ENCODE measurements at regions not wholly inside any gene's neighbourhood (a gene's known extent, or its start where the extent isn't known, plus 50 kb on each side); places are given as distances from the start of the nearest gene placed in this dataset.

GRCh38 chr13:85288698-85289097, 510.5 kb downstream of the SLITRK6 start:
- Histone ChIP-seq H3K4me3 (ENCODE audit: low read length in 2 of 2) (no peak overlapping the region), H3K36me3 (ENCODE audit: control insufficient read depth in 2 of 2, insufficient read depth in 2 of 2, low read length in 1 of 2) (no peaks in the 10 kb centered on the region), H3K27ac (ENCODE audit: low read depth in 1 of 2, low read length in 1 of 2) (no peak overlapping the region), H3K9me3 (ENCODE audit: control insufficient read depth in 2 of 2, insufficient read depth in 1 of 2, low read length in 1 of 2) (no peaks in the 10 kb centered on the region), H3K27me3 (ENCODE audit: control insufficient read depth in 2 of 2, insufficient read depth in 1 of 2, low read length in 1 of 2) (no peaks in the 10 kb centered on the region), H3K4me1 (ENCODE audit: control insufficient read depth in 2 of 2, insufficient read depth in 2 of 2, low read length in 2 of 2) (no peaks in the 10 kb centered on the region)
- WGBS: 100% methylated on average over 1 of the region's 1 CpG
- DNase-seq (ENCODE audit: low read depth in 6 of 9, low spot score in 9 of 9): no peak

GRCh38 chr13:85287528-85287927, 511.7 kb downstream of the SLITRK6 start:
- no peaks in the 10 kb centered on the region for H3K9me3 ChIP-seq (ENCODE audit: control insufficient read depth in 2 of 2, insufficient read depth in 1 of 2, low read length in 1 of 2)
- no peak overlapping the region for H3K4me3 ChIP-seq (ENCODE audit: low read length in 2 of 2)
- H3K4me1 ChIP-seq (ENCODE audit: control insufficient read depth in 2 of 2, insufficient read depth in 2 of 2, low read length in 2 of 2): no peaks in the 10 kb centered on the region
- H3K27ac ChIP-seq (ENCODE audit: low read depth in 1 of 2, low read length in 1 of 2): no peak overlapping the region
- H3K27me3 ChIP-seq (ENCODE audit: control insufficient read depth in 2 of 2, insufficient read depth in 1 of 2, low read length in 1 of 2): no peaks in the 10 kb centered on the region
- no peaks in the 10 kb centered on the region for H3K36me3 ChIP-seq (ENCODE audit: control insufficient read depth in 2 of 2, insufficient read depth in 2 of 2, low read length in 1 of 2)
- DNase-seq (ENCODE audit: low read depth in 6 of 9, low spot score in 9 of 9): no peak

GRCh38 chr13:85286081-85286480, 513.1 kb downstream of the SLITRK6 start:
- no peaks in the 10 kb centered on the region for H3K27me3 ChIP-seq (ENCODE audit: control insufficient read depth in 2 of 2, insufficient read depth in 1 of 2, low read length in 1 of 2)
- 96% methylated on average over 1 of the region's 1 CpG for WGBS

GRCh38 chr13:85284349-85284748, 514.9 kb downstream of the SLITRK6 start:
- H3K36me3 ChIP-seq (ENCODE audit: control insufficient read depth in 2 of 2, insufficient read depth in 2 of 2, low read length in 1 of 2): no peaks in the 10 kb centered on the region
- WGBS: 95% methylated on average over 2 of the region's 2 CpGs
- H3K9me3 ChIP-seq (ENCODE audit: control insufficient read depth in 2 of 2, insufficient read depth in 1 of 2, low read length in 1 of 2): no peaks in the 10 kb centered on the region
- H3K27me3 ChIP-seq (ENCODE audit: control insufficient read depth in 2 of 2, insufficient read depth in 1 of 2, low read length in 1 of 2): no peaks in the 10 kb centered on the region
- H3K4me3 ChIP-seq (ENCODE audit: low read length in 2 of 2): no peak overlapping the region
- H3K27ac ChIP-seq (ENCODE audit: low read depth in 1 of 2, low read length in 1 of 2): no peak overlapping the region
- no peak for DNase-seq (ENCODE audit: low read depth in 6 of 9, low spot score in 9 of 9)
- no peaks in the 10 kb centered on the region for H3K4me1 ChIP-seq (ENCODE audit: control insufficient read depth in 2 of 2, insufficient read depth in 2 of 2, low read length in 2 of 2)

More at GRCh38 chr13:85286081-85286480, 513.1 kb downstream of the SLITRK6 start:
- Histone ChIP-seq H3K9me3 (ENCODE audit: control insufficient read depth in 2 of 2, insufficient read depth in 1 of 2, low read length in 1 of 2) (no peaks in the 10 kb centered on the region), H3K4me1 (ENCODE audit: control insufficient read depth in 2 of 2, insufficient read depth in 2 of 2, low read length in 2 of 2) (no peaks in the 10 kb centered on the region), H3K27ac (ENCODE audit: low read depth in 1 of 2, low read length in 1 of 2) (no peak overlapping the region), H3K36me3 (ENCODE audit: control insufficient read depth in 2 of 2, insufficient read depth in 2 of 2, low read length in 1 of 2) (no peaks in the 10 kb centered on the region), H3K4me3 (ENCODE audit: low read length in 2 of 2) (no peak overlapping the region)
- DNase-seq (ENCODE audit: low read depth in 6 of 9, low spot score in 9 of 9): no peak

GRCh38 chr13:85283408-85283807, 515.8 kb downstream of the SLITRK6 start:
- no peaks in the 10 kb centered on the region for H3K27me3 ChIP-seq (ENCODE audit: control insufficient read depth in 2 of 2, insufficient read depth in 1 of 2, low read length in 1 of 2)

GRCh38 chr13:85282876-85283275, 516.3 kb downstream of the SLITRK6 start:
- Histone ChIP-seq H3K27ac (ENCODE audit: low read depth in 1 of 2, low read length in 1 of 2) (no peak overlapping the region), H3K27me3 (ENCODE audit: control insufficient read depth in 2 of 2, insufficient read depth in 1 of 2, low read length in 1 of 2) (no peaks in the 10 kb centered on the region), H3K36me3 (ENCODE audit: control insufficient read depth in 2 of 2, insufficient read depth in 2 of 2, low read length in 1 of 2) (no peaks in the 10 kb centered on the region), H3K4me1 (ENCODE audit: control insufficient read depth in 2 of 2, insufficient read depth in 2 of 2, low read length in 2 of 2) (no peaks in the 10 kb centered on the region), H3K9me3 (ENCODE audit: control insufficient read depth in 2 of 2, insufficient read depth in 1 of 2, low read length in 1 of 2) (no peaks in the 10 kb centered on the region), H3K4me3 (ENCODE audit: low read length in 2 of 2) (no peak overlapping the region)
- WGBS: 96% methylated on average over 2 of the region's 2 CpGs
- no peak for DNase-seq (ENCODE audit: low read depth in 6 of 9, low spot score in 9 of 9)

More at GRCh38 chr13:85283408-85283807, 515.8 kb downstream of the SLITRK6 start:
- no peaks in the 10 kb centered on the region for H3K9me3 ChIP-seq (ENCODE audit: control insufficient read depth in 2 of 2, insufficient read depth in 1 of 2, low read length in 1 of 2)
- DNase-seq (ENCODE audit: low read depth in 6 of 9, low spot score in 9 of 9): no peak
- H3K4me3 ChIP-seq (ENCODE audit: low read length in 2 of 2): no peak overlapping the region
- H3K27ac ChIP-seq (ENCODE audit: low read depth in 1 of 2, low read length in 1 of 2): no peak overlapping the region
- H3K4me1 ChIP-seq (ENCODE audit: control insufficient read depth in 2 of 2, insufficient read depth in 2 of 2, low read length in 2 of 2): no peaks in the 10 kb centered on the region
- no peaks in the 10 kb centered on the region for H3K36me3 ChIP-seq (ENCODE audit: control insufficient read depth in 2 of 2, insufficient read depth in 2 of 2, low read length in 1 of 2)

GRCh38 chr13:85278851-85279250, 520.4 kb downstream of the SLITRK6 start:
- Histone ChIP-seq H3K4me3 (ENCODE audit: low read length in 2 of 2) (no peak overlapping the region), H3K36me3 (ENCODE audit: control insufficient read depth in 2 of 2, insufficient read depth in 2 of 2, low read length in 1 of 2) (no peaks in the 10 kb centered on the region), H3K9me3 (ENCODE audit: control insufficient read depth in 2 of 2, insufficient read depth in 1 of 2, low read length in 1 of 2) (no peaks in the 10 kb centered on the region), H3K27me3 (ENCODE audit: control insufficient read depth in 2 of 2, insufficient read depth in 1 of 2, low read length in 1 of 2) (no peaks in the 10 kb centered on the region), H3K4me1 (ENCODE audit: control insufficient read depth in 2 of 2, insufficient read depth in 2 of 2, low read length in 2 of 2) (no peaks in the 10 kb centered on the region), H3K27ac (ENCODE audit: low read depth in 1 of 2, low read length in 1 of 2) (no peak overlapping the region)
- DNase-seq (ENCODE audit: low read depth in 6 of 9, low spot score in 9 of 9): no peak
- 30% methylated on average over 2 of the region's 2 CpGs for WGBS

- 90% methylated on average over 1 of the region's 1 CpG for WGBS
Observed at GRCh38 chr13:85277748-85278147, 521.5 kb downstream of the SLITRK6 start.

GRCh38 chr13:85266771-85267170, 532.4 kb downstream of the SLITRK6 start:
- H3K27me3 ChIP-seq (ENCODE audit: control insufficient read depth in 2 of 2, insufficient read depth in 1 of 2, low read length in 1 of 2): no peaks in the 10 kb centered on the region
- no peak overlapping the region for H3K4me3 ChIP-seq (ENCODE audit: low read length in 2 of 2)
- WGBS: 92% methylated on average over 2 of the region's 2 CpGs
- peaks cover 0 to 4% of the 10 kb centered on the region in 2 donors for H3K9me3 ChIP-seq (ENCODE audit: control insufficient read depth in 2 of 2, insufficient read depth in 1 of 2, low read length in 1 of 2)
- no peaks in the 10 kb centered on the region for H3K36me3 ChIP-seq (ENCODE audit: control insufficient read depth in 2 of 2, insufficient read depth in 2 of 2, low read length in 1 of 2)
- no peak overlapping the region for H3K27ac ChIP-seq (ENCODE audit: low read depth in 1 of 2, low read length in 1 of 2)
- no peaks in the 10 kb centered on the region for H3K4me1 ChIP-seq (ENCODE audit: control insufficient read depth in 2 of 2, insufficient read depth in 2 of 2, low read length in 2 of 2)
- DNase-seq (ENCODE audit: low read depth in 6 of 9, low spot score in 9 of 9): no peak

More at GRCh38 chr13:85277748-85278147, 521.5 kb downstream of the SLITRK6 start:
- Histone ChIP-seq H3K9me3 (ENCODE audit: control insufficient read depth in 2 of 2, insufficient read depth in 1 of 2, low read length in 1 of 2) (no peaks in the 10 kb centered on the region), H3K27ac (ENCODE audit: low read depth in 1 of 2, low read length in 1 of 2) (no peak overlapping the region), H3K27me3 (ENCODE audit: control insufficient read depth in 2 of 2, insufficient read depth in 1 of 2, low read length in 1 of 2) (no peaks in the 10 kb centered on the region), H3K4me3 (ENCODE audit: low read length in 2 of 2) (no peak overlapping the region), H3K4me1 (ENCODE audit: control insufficient read depth in 2 of 2, insufficient read depth in 2 of 2, low read length in 2 of 2) (no peaks in the 10 kb centered on the region), H3K36me3 (ENCODE audit: control insufficient read depth in 2 of 2, insufficient read depth in 2 of 2, low read length in 1 of 2) (no peaks in the 10 kb centered on the region)
- DNase-seq (ENCODE audit: low read depth in 6 of 9, low spot score in 9 of 9): no peak

- no peak overlapping the region for H3K4me3 ChIP-seq (ENCODE audit: low read length in 2 of 2)
- whole genome bisulfite sequencing: 43% methylated on average over 1 of the region's 1 CpG
- H3K27ac ChIP-seq (ENCODE audit: low read depth in 1 of 2, low read length in 1 of 2): no peak overlapping the region
- H3K27me3 ChIP-seq (ENCODE audit: control insufficient read depth in 2 of 2, insufficient read depth in 1 of 2, low read length in 1 of 2): no peaks in the 10 kb centered on the region
- DNase-seq (ENCODE audit: low read depth in 6 of 9, low spot score in 9 of 9): no peak
- H3K9me3 ChIP-seq (ENCODE audit: control insufficient read depth in 2 of 2, insufficient read depth in 1 of 2, low read length in 1 of 2): peaks cover 0 to 4% of the 10 kb centered on the region in 2 donors
- no peaks in the 10 kb centered on the region for H3K36me3 ChIP-seq (ENCODE audit: control insufficient read depth in 2 of 2, insufficient read depth in 2 of 2, low read length in 1 of 2)
- no peaks in the 10 kb centered on the region for H3K4me1 ChIP-seq (ENCODE audit: control insufficient read depth in 2 of 2, insufficient read depth in 2 of 2, low read length in 2 of 2)
Observed at GRCh38 chr13:85266331-85266730, 532.9 kb downstream of the SLITRK6 start.
